GM21529 (cell line): ENCODE measurements at regions not wholly inside any gene's neighbourhood (a gene's known extent, or its start where the extent isn't known, plus 50 kb on each side); places are given as distances from the start of the nearest gene placed in this dataset.

Experiments
- ATAC-seq: cut with Tn5 transposase; IDR thresholded peaks from one replicate; pipeline ENCODE4 v1.9.1; 2021; ENCODE audit not compliant: unreplicated experiment

DNA sequence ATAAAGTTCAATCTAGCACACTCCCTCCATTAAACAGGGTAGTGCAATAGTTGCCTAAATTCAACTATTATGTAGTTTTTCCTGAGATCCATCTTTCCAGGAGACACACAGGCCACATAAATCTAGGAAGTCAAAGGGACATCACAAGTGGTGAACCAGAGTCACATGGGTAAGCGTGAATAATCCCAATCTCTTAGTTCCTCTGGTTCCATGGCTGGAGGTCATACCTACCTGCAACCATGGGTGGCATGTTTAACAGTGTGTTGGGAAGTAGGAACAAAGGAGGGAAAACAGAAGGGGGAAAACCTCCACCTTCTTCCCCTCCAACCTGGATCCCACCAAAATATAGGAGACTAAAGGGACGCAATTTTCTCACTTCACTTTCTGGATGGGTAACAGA lies 2651.6 kb downstream of the ARAP2 start:
- ATAC-seq, result no peak

DNA sequence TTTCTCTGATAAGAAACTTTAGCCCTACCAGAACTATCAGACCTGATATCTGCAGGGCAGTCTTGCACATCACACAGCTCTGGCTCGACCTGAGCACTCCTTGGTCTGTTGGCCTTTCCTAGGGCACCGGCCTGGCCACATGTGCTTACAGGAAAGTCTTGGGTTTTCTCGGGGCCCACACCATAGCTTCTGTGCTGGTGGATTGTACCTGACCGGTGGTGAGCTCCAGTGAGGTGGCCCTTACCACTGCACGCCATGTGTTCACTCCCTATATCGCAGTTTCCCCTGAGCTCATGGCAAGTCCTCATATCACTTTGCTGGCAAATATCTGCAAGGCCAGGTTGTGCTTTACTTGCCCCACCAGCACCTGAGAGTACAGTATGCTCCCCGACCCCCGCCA lies 2637.4 kb downstream of the ARAP2 start:
- no peak for ATAC-seq

DNA sequence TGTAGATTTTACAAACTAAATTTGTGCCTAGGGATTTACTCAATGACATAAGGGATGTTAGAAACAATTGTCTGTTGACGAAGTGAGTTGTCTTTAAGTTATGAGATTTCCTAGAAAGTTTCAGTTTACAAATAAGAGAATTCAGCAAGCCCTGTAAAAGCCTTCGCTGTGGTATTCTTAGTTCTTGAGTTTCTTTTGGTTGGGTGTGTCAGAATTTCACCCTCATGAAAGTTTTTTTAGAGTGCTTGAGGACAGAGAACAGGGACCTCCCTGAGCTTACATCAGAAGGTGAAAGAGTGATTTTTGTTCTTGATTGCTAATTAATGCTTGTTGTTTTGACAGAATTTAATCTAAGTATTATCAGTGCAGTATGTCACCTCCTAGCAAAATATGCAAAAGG lies 2628.2 kb downstream of the ARAP2 start:
- no peak for ATAC-seq

DNA sequence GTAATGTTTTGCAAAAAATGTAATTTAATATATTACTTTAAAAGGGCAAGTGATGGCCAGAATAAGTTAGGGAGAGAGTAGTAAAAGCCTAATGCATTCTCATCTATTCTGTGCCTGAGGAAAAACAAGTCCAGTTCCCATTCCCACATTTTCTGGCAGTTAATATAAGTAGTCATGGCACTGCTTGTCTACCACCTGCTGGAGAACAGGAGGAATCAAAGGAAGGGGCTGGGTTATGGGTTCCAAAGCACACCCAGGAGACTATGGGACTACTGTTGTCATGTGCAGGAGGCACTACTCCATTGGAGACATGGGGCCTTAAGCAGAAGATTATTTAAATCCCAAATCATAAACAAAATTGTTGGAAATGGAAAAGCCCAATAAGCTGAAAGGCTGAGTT lies 2618.6 kb downstream of the ARAP2 start:
- ATAC-seq, result no peak

DNA sequence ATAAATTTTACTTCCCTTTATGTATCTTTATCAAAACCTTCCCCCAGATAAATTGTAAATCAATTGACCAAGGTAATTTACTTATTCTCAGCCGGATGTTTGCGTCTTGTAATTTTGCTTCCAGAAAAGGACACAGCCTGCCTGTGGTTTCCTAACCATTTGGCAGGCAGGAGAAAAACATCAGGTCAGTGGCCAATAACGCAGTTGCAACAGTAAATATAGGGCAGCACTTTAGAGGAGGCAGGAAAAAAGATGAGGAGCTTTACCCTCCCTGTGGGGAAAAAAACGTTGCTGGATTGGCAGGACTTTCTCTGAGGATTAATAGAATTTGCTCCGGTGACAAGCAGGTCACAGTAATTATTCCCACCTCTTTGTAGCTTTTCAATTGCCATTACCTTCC lies 2618.1 kb downstream of the ARAP2 start:
- ATAC-seq, result no peak

DNA sequence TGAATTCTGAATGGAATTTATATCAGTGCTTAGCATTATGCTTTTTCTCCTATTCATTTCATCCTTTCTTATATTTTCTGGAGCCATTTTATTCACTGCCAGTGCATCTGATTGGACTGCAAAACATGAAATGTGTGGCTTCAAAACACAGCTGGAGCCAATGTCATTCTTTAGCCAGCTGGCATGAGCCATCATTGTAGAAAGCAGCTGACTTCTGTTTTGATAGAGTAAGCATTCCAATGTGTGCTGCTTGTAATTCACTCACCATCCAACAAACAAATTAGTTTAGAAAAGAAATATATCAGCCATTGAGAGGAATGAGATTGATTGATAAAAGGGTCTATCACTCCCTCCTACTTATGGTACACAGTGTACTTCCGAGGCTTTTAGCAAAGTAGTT lies 2616.0 kb downstream of the ARAP2 start:
- no peak for ATAC-seq

DNA sequence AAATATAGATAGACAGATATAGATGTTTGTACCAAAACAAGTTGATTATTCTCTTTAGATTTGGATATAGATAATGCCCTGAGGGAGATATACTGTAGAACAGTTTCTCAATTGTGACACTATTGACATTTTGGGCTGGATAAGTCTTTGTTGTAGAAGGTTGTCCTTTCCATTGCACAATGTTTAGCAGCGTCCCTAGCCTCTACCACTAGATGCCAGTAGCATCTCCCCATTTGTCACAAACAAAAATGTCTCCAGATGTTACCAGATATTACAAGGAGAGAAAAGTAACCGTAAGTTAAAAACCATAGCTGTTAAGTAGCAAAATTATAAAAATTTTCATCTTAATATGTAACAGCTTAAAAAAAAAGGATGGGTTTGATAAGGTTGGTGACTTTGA lies 2595.3 kb downstream of the ARAP2 start:
- no peak for ATAC-seq

DNA sequence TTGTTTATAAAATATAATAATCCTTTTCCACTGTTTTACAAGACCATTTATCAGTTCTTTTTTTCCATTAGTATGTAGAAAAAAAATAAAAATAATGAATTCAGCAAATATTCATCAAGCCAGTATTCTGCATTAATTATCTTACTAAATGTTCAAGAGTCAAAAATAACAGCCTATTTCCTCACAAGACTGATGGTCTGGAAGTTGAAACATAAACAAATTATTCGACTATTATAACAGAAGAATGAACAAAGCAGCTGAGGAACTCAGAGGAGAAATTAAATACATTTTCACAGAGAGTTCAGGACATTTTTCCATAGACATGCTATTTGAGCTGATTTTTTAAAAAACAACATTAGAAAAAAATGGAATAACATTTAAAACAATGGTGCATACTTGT lies 2594.8 kb downstream of the ARAP2 start:
- ATAC-seq, result no peak

DNA sequence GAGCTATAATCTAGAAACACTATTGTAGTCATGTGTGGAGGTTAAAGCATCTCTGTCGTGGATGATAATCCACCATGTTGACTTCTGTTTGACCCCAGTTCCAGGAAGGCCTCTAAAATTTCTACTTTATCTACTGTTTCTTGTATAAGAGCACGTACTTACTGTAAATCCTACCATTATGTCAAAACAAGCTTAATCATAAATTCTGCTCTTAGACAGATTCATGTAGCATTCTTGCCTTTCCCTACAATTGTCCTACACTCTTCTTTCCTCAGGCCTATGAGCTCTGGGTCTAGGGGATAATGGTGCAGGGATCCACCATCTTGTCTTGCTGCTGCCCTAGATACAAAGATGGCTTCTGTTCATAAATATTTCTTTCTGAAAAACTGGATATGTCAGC lies 2594.3 kb downstream of the ARAP2 start:
- no peak for ATAC-seq

DNA sequence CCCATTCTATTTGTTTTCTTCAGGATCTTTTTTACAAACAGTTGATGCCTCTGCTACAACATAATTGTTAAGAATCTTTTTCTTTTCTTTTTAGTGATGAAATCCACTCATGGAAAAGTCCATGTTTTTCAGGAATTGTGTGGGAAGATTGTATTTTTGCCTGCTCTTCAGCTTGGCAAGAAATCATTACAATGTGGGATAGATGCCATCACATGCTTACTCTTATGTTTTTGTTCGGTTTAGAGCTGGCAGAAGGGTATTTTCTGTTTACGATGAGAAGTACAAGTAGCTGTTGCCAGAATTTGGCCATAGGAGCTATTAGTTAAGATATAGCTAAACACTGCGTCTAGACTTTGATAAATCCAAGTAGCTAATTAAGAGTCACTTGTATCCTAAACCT lies 2585.3 kb downstream of the ARAP2 start:
- ATAC-seq, result no peak

DNA sequence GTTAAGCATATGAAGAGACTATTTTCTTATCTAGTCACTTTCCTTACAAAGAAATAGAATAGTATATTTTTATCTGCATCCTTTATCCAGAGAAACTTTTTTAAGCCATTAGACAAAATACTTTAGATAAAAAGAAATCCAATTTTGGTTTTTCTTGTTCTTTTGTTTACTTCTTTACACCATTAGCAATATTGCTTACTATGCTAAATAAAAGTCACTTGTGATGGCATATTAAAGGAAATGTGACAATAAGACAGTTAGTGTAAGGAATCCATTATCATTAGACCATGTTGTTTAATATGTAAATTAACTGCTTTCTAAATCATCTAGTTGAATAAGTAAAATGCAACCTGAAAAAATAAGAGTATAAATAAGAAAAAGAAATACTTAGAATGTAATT lies 2582.7 kb downstream of the ARAP2 start:
- no peak for ATAC-seq

DNA sequence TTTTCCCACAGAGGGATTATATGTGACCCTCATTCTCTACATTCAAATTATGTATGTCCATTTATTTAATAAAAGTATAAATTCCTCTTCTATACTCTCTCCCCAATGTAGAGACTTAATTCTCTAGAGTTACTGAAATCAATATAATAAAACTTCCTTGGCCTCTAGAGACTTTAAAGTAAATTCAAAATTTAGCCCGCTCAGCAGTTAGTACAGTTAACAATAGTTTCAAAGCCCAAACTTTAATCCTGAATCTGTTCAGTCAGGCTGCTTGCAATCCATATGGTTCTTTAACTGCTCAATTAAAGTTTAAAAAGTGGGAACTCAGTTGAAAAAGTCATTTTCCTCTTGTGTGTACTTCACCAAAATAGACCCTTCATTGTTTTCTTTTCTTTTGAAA lies 2558.4 kb downstream of the ARAP2 start:
- ATAC-seq, result no peak

DNA sequence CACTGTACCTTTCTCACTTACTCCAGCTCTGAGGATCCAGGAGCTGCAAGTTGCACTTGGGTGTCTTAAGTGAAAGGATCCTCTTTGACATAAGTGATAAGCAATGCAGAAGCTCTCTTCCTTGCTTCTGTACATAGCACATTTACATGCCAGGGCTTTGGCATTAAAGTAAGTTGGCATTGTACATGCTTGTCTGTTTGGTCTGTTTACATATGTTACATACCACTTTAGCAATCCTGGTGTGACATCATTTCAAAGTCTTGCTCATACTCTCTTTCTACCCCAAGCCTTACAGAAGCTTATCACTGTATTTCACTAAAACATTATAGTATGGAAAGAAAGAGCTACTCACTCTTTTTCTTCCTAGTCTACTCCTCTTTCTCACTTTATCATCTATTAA lies 2548.3 kb downstream of the ARAP2 start:
- no peak for ATAC-seq

DNA sequence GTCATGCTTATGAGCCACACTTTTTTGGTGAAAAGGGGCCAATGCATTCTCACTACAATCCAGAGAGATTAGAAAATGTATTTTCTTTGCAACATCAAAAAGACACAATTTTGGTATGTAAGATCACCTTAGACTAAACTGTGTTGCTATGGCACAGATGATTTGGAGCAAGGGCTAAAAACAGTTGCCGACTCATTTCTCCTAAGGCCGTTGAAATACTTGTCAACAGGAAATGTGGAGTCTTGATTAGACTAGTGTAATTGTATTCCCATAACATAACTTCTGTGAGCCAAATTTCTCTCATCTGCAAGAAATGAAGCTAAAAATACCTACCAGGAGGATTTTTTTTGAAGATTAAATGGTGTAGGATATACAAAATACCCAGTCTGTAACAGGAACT lies 2547.7 kb downstream of the ARAP2 start:
- no peak for ATAC-seq

DNA sequence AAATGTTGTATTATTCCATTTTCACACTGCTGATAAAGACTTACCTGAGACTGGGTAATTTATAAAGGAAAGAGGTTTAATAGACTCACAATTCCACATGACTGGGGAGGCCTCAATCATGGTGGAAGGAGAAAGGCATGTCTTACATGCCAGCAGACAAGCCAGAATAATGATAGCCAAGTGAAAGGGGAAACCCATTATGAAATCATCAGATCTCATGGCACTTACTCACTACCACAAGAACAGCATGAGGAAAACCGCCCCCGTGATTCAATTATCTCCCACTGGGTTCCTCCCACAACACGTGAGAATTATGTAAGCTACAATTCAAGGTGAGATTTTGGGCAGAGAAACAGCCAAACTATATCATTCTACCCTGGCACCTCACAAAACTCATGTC lies 2535.1 kb downstream of the ARAP2 start:
- ATAC-seq, result no peak

DNA sequence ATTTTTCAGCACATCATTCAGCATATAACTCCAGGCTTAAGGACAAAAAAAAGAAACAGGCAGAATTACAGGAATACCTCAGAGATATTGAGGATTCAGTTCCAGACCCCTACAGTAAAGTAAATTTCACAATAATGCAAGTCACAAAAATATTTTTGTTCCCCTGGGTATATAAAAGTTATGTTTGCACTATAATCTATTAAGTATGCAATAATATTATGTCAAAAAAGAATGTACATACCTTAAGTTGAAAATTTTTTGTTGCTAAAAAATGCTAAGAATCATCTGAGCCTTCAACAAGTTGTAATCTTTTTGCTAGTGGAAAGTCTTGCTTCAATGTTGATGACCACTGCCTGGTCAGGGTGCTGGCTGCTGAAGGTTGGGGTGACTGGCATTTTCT lies 2532.5 kb downstream of the ARAP2 start:
- ATAC-seq, result no peak

DNA sequence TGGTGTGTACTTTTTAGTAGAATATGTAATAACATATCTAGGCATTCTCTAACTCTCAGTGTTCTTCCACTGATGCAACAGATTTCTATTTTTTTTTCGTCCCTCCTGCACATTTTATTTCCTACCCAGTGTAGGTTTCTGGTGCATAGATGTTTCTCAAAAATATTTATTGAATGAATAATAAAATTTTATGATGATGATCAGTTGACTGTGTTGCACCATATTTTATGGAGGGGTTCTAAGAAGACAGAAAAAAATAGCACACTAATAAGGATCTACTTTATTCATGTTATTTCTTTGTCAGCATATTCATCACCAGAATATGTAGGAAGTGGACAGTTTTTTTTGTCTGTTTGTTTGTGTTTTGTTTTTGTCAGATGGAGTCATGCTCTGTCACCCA lies 2529.3 kb downstream of the ARAP2 start:
- no peak for ATAC-seq

DNA sequence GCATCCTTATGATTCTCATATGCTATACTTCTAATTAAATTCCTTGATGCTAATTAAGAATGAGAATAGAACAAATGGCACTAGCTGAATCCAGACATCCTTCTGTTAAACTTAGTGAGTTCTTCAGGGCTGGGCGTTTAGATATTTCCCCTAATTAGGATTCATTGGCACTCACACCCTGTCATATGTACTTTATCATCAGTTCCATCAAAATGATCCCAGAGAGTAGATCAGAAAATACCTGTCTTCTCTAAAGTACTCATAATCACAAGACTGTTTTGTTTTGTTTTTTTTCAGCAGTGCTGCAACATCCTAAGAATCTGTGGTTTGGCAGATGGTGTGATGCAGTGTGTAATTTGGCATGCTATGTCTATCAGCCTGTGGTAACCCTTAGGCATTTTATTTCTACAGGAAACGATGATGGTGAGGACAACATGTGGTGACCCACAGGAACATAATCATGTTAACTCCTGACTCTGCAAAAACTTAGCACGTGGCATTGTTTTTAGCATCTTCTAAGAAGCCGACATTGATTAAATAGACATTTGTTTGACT lies 2528.4 kb downstream of the ARAP2 start:
- no peak for ATAC-seq

DNA sequence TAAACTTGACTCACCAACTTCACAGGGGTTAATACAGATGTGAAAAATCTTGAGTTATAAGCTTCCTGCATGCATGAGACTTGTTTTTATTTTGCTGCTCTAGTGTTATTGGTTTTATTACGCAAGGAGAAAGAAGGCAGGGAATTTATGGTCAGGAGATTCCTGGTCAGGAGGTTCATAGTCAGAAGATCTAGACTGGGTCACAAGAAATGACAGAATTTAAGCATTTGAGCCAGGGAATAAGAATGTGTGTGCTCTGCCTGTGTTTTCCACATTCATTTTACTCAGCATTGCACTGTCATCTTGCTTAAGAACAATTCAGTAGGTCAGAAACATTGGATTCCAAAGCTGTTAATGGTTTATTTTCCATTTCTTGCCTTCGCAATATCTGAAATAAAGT lies 2522.1 kb downstream of the ARAP2 start:
- no peak for ATAC-seq

DNA sequence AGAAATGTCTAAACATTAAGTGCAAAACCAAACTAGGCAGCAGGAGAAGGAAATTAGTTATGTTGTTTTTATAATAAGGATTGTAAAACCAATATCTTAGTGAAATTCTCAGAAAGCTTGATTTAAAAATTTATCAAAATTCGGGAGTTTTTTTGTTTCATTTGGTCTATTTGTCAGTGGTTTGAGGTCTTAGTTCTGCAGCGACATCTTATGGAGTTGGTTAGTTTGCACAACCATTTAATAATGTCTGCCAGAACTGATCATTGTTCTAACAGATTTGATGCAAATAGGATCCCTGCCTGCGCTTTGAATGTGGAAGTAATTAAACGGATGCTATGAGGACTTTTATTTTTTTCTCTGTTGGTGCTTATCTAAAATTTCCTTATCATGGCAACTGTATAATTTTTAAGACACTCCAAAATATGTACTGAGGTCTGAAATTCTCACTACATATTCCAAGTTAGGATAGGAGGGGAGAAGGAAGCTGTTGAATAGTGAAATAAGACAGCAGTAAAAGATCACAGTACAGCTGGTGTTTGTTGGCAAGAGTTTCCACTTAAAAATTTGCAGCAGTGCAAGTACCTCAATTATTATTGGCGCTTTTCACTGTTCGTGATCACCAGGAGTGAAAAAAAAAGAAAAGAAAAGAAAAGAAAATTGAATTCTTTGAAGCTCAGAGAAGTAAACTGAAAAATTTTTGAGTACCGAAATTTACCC lies 2521.4 kb downstream of the ARAP2 start:
- no peak for ATAC-seq

DNA sequence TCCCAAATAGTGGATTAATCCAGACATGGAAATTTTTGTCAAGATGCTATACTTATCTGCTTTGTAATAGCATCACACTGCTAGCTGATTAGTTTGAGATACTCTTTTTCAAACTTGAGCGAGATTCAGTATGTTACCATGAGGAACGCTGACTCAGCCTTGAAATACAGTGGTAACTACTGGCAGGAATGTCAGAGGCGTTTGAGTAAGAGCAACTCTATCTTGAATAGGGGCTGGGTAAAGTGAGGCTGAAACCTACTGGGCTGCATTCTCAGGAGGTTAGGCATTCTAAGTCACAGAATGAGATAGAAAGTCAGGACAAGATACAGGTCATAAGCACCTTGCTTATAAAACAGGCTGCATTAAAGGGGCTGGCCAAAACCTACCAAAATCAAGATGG lies 2519.6 kb downstream of the ARAP2 start:
- ATAC-seq, result no peak

DNA sequence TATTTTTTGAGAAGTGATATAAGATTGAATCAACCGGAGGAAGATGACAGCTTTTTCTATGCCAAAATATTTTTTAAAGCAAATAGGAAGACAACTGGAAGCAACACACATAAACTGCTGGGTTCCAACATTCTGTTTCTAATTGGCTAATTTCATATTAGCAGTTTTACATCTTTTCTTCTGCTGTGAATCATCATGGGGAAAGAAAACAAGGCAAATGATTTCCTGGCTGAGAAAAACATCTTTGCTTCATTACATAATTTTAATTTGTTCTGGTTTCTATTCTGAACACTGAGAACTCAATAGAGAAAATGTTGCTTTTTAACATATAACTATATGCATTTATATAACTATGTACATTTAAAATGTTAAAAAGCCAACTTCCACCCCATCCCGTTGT lies 2518.5 kb downstream of the ARAP2 start:
- no peak for ATAC-seq

DNA sequence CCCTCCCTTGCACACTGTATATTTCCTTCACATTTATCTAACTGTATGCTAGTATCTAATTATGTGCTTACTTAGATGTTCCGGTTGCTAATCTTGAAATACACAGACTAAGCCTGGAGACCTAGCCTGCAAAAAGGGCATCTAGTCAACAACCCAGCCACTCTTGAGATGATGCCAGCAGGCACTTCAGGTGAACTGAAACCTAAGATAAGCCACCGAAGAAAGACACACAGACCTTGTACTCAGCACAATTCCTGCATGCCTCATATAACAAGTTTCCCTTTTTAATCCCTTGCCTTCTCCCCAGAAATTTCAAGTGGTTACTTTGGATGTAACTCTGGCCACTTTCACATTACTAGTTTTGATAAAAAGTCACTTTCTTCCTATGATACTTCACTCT lies 2506.6 kb downstream of the ARAP2 start:
- no peak for ATAC-seq
